ENCODE measurements at regions not wholly inside any gene's neighbourhood (a gene's known extent, or its start where the extent isn't known, plus 50 kb on each side); places are given as distances from the start of the nearest gene placed in this dataset.

GRCh38 chr16:6146356-6146755, 1048.8 kb upstream of the EEF2KMT start:
- Histone ChIP-seq H3K9me3 (ENCODE audit: control insufficient read depth, insufficient read depth, low read length) (no peaks in the 10 kb centered on the region), H3K9ac (ENCODE audit: low read depth, low read length) (no peak overlapping the region), H3K4me1 (ENCODE audit: insufficient read depth, low read length) (no peaks in the 10 kb centered on the region), H3K36me3 (ENCODE audit: insufficient read depth, low read length) (no peaks in the 10 kb centered on the region)

GRCh38 chr16:6144463-6144862, 1046.9 kb upstream of the EEF2KMT start:
- H3K36me3 ChIP-seq (ENCODE audit: insufficient read depth, low read length) = no peaks in the 10 kb centered on the region
- H3K9ac ChIP-seq (ENCODE audit: low read depth, low read length) = no peak overlapping the region
- H3K9me3 ChIP-seq (ENCODE audit: control insufficient read depth, insufficient read depth, low read length) = no peaks in the 10 kb centered on the region
- H3K4me1 ChIP-seq (ENCODE audit: insufficient read depth, low read length) = no peaks in the 10 kb centered on the region

GRCh38 chr16:6143020-6143419, 1045.4 kb upstream of the EEF2KMT start:
- Histone ChIP-seq H3K36me3 (ENCODE audit: insufficient read depth, low read length) (no peaks in the 10 kb centered on the region), H3K4me1 (ENCODE audit: insufficient read depth, low read length) (no peaks in the 10 kb centered on the region), H3K9me3 (ENCODE audit: control insufficient read depth, insufficient read depth, low read length) (no peaks in the 10 kb centered on the region), H3K9ac (ENCODE audit: low read depth, low read length) (no peak overlapping the region)

- H3K36me3 ChIP-seq (ENCODE audit: insufficient read depth, low read length) = no peaks in the 10 kb centered on the region
- no peak overlapping the region for H3K9ac ChIP-seq (ENCODE audit: low read depth, low read length)
- H3K4me1 ChIP-seq (ENCODE audit: insufficient read depth, low read length) = no peaks in the 10 kb centered on the region
- H3K9me3 ChIP-seq (ENCODE audit: control insufficient read depth, insufficient read depth, low read length) = no peaks in the 10 kb centered on the region
Observed at GRCh38 chr16:6133009-6133557, 1035.5 kb upstream of the EEF2KMT start.

GRCh38 chr16:6132121-6132520, 1034.5 kb upstream of the EEF2KMT start:
- H3K9ac ChIP-seq (ENCODE audit: low read depth, low read length) = no peak overlapping the region
- H3K9me3 ChIP-seq (ENCODE audit: control insufficient read depth, insufficient read depth, low read length) = no peaks in the 10 kb centered on the region
- no peaks in the 10 kb centered on the region for H3K36me3 ChIP-seq (ENCODE audit: insufficient read depth, low read length)
- H3K4me1 ChIP-seq (ENCODE audit: insufficient read depth, low read length) = no peaks in the 10 kb centered on the region

- no peaks in the 10 kb centered on the region for H3K36me3 ChIP-seq (ENCODE audit: insufficient read depth, low read length)
- H3K9me3 ChIP-seq (ENCODE audit: control insufficient read depth, insufficient read depth, low read length) = no peaks in the 10 kb centered on the region
- no peak overlapping the region for H3K9ac ChIP-seq (ENCODE audit: low read depth, low read length)
- no peaks in the 10 kb centered on the region for H3K4me1 ChIP-seq (ENCODE audit: insufficient read depth, low read length)
Observed at GRCh38 chr16:6131526-6132050, 1034.0 kb upstream of the EEF2KMT start.

GRCh38 chr16:6125483-6126259, 1028.1 kb upstream of the EEF2KMT start:
- Histone ChIP-seq H3K9me3 (ENCODE audit: control insufficient read depth, insufficient read depth, low read length) (no peaks in the 10 kb centered on the region), H3K4me1 (ENCODE audit: insufficient read depth, low read length) (peaks cover 12% of the 10 kb centered on the region), H3K9ac (ENCODE audit: low read depth, low read length) (no peak overlapping the region), H3K36me3 (ENCODE audit: insufficient read depth, low read length) (no peaks in the 10 kb centered on the region)

GRCh38 chr16:6124136-6124535, 1026.5 kb upstream of the EEF2KMT start:
- Histone ChIP-seq H3K36me3 (ENCODE audit: insufficient read depth, low read length) (no peaks in the 10 kb centered on the region), H3K9me3 (ENCODE audit: control insufficient read depth, insufficient read depth, low read length) (no peaks in the 10 kb centered on the region), H3K9ac (ENCODE audit: low read depth, low read length) (no peak overlapping the region), H3K4me1 (ENCODE audit: insufficient read depth, low read length) (peaks cover 12% of the 10 kb centered on the region)

GRCh38 chr16:6122401-6122800, 1024.8 kb upstream of the EEF2KMT start:
- Histone ChIP-seq H3K36me3 (ENCODE audit: insufficient read depth, low read length) (no peaks in the 10 kb centered on the region), H3K4me1 (ENCODE audit: insufficient read depth, low read length) (peaks cover 12% of the 10 kb centered on the region), H3K9ac (ENCODE audit: low read depth, low read length) (no peak overlapping the region), H3K9me3 (ENCODE audit: control insufficient read depth, insufficient read depth, low read length) (no peaks in the 10 kb centered on the region)

- Histone ChIP-seq H3K9me3 (ENCODE audit: control insufficient read depth, insufficient read depth, low read length) (no peaks in the 10 kb centered on the region), H3K4me1 (ENCODE audit: insufficient read depth, low read length) (peaks cover 5% of the 10 kb centered on the region), H3K9ac (ENCODE audit: low read depth, low read length) (no peak overlapping the region), H3K36me3 (ENCODE audit: insufficient read depth, low read length) (no peaks in the 10 kb centered on the region)
Observed at GRCh38 chr16:6114691-6115090, 1017.1 kb upstream of the EEF2KMT start.

- Histone ChIP-seq H3K4me1 (ENCODE audit: insufficient read depth, low read length) (peaks cover 5% of the 10 kb centered on the region), H3K9me3 (ENCODE audit: control insufficient read depth, insufficient read depth, low read length) (no peaks in the 10 kb centered on the region), H3K36me3 (ENCODE audit: insufficient read depth, low read length) (no peaks in the 10 kb centered on the region), H3K9ac (ENCODE audit: low read depth, low read length) (no peak overlapping the region)
Observed at GRCh38 chr16:6113749-6114148, 1016.2 kb upstream of the EEF2KMT start.

- Histone ChIP-seq H3K36me3 (ENCODE audit: insufficient read depth, low read length) (no peaks in the 10 kb centered on the region), H3K9me3 (ENCODE audit: control insufficient read depth, insufficient read depth, low read length) (no peaks in the 10 kb centered on the region), H3K4me1 (ENCODE audit: insufficient read depth, low read length) (peaks cover 5% of the 10 kb centered on the region)
Observed at GRCh38 chr16:6112700-6113099, 1015.1 kb upstream of the EEF2KMT start.

GRCh38 chr16:6111390-6111789, 1013.8 kb upstream of the EEF2KMT start:
- no peaks in the 10 kb centered on the region for H3K36me3 ChIP-seq (ENCODE audit: insufficient read depth, low read length)
- no peaks in the 10 kb centered on the region for H3K9me3 ChIP-seq (ENCODE audit: control insufficient read depth, insufficient read depth, low read length)
- peaks cover 5% of the 10 kb centered on the region for H3K4me1 ChIP-seq (ENCODE audit: insufficient read depth, low read length)

More at GRCh38 chr16:6112700-6113099, 1015.1 kb upstream of the EEF2KMT start:
- H3K9ac ChIP-seq (ENCODE audit: low read depth, low read length) = no peak overlapping the region

GRCh38 chr16:6110346-6110745, 1012.8 kb upstream of the EEF2KMT start:
- H3K9ac ChIP-seq (ENCODE audit: low read depth, low read length) = no peak overlapping the region
- H3K36me3 ChIP-seq (ENCODE audit: insufficient read depth, low read length) = no peaks in the 10 kb centered on the region

More at GRCh38 chr16:6111390-6111789, 1013.8 kb upstream of the EEF2KMT start:
- no peak overlapping the region for H3K9ac ChIP-seq (ENCODE audit: low read depth, low read length)

GRCh38 chr16:6106061-6106460, 1008.5 kb upstream of the EEF2KMT start:
- Histone ChIP-seq H3K4me1 (ENCODE audit: insufficient read depth, low read length) (peaks cover 8% of the 10 kb centered on the region; the same call in 1 of the 2 replicates), H3K9me3 (ENCODE audit: control insufficient read depth, insufficient read depth, low read length) (no peaks in the 10 kb centered on the region; the same call in 1 of the 2 replicates), H3K36me3 (ENCODE audit: insufficient read depth, low read length) (no peaks in the 10 kb centered on the region), H3K9ac (ENCODE audit: low read depth, low read length) (no peak overlapping the region)

More at GRCh38 chr16:6110346-6110745, 1012.8 kb upstream of the EEF2KMT start:
- Histone ChIP-seq H3K4me1 (ENCODE audit: insufficient read depth, low read length) (peaks cover 5% of the 10 kb centered on the region), H3K9me3 (ENCODE audit: control insufficient read depth, insufficient read depth, low read length) (no peaks in the 10 kb centered on the region; the same call in 1 of the 2 replicates)
